NOMO-1 (cell line): ENCODE measurements at regions not wholly inside any gene's neighbourhood (a gene's known extent, or its start where the extent isn't known, plus 50 kb on each side); places are given as distances from the start of the nearest gene placed in this dataset.

Experiments used
- DNase-seq, 2 experiments: peaks; one replicate each; lab custom pipeline; 2025; ENCODE audit not compliant: unreplicated experiment in 2 of 2; lab: John Stamatoyannopoulos, UW

DNA sequence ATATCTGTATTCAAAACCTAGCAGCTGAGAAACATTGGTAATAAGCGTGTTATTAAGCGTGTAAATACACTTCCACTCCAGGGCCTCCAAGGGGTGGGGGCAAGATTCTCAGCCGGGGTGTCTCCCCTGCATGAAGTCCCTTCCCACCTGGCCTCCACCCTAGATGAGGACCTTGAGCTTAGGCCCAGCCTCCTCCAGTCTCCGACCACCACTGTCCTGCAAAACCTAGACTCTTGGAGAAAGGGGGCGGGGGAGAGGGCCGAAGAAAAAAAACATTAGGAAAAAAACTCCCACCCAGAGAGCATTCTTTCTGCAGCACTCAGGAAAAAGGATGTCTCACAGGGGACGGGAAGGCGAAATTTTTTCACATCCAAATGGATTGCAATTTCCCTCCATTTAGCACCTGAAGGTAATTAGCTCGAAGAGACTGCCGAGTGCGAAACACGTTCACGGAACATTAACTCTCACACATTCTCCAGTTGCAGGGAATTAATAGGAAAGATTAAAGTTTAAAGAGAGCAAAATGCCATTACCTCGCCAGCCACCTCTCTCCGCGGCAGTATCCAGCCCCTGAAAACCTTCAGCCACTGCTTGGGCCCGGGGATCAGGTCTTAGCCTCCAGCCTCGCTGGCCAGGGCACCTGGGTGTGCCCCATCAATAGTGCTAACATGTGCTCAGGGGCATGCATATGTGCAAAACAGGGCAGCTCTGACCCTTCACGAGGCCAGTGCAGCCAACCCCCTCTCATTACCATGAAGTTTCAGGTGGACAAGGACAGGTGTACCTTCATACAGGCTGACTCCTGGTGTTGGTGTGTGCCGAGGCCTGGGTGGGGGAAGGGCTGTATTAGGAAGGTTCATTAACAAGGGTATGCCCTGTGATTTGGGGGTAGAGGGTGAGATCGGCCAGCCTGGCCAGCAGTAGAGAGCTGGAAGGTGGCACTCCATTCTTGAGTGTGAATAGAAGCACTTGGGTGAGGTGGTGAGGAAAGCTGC, 77.2 kb downstream of the HIF1AN start:
- DNase-seq: no peak

DNA sequence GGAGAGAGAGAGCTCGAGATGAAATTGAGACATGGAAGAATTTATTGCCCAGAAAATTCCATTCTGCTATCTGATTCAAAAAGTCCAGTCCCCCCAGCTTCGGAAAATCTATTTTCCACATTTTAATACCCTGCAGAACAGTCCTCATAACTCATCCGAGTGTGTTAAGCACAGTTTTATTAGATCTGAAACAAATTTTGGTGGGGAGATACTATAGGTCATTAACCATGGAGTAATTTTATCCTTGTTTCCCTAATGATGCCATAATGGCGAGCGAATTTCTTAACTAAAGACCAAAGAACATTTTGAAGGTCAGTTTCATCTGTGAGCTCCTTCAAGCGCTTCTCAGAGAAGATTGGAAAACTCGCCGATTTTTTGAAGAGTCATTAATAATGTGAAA, 78.1 kb downstream of the HIF1AN start:
- DNase-seq: no peak

- DNase-seq: no peak
These were observed 78.8 kb downstream of the HIF1AN start for GRCh38 chr10:100614429-100615095.

DNA sequence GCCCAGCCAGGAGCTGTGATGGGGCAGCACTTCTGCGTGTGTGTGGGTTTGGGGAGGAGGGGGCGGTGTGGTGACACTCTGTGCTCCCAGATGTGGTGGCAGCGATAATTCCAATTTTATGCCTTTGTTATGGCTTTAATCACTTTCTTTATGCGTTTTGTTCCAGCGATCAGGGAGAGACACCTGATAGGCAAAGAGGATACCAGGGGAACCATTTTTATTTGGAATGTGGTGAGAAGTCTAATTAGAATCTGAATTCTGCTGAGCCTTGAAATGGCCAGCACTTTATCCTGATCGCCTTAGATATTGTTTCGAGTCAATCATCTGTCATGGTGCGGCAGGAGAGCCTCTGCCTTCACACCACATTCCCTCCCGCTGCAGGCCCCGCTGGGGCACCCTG, 79.5 kb downstream of the HIF1AN start:
- no peak for DNase-seq

- no peak for DNase-seq
These were observed 80.2 kb downstream of the HIF1AN start for GRCh38 chr10:100615908-100616307.

DNA sequence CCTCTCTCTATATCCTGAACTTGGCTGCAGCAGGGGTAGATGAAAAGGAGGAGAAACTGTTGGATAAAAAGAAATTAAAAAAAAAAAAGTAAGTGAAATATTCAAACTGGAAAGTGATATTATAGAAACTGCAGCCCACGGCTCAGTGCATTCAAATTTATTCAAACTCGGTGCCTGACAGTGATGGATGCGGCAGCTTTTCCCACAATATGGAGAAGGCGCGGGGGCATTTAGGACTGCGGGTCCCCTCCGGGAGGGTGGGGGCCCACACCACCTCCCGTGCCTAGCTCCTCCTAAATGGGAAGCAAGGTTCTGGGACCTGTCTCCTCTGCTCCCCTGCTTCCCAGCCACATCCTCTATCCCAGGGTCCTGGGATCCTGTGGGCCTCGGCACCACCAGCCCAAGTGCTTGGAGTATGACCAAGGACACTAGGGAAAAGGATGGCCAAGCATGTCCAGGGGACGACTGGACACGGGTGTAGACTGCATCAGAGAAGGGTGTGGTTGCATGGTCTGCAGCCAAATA, 82.4 kb downstream of the HIF1AN start:
- no peak for DNase-seq

DNA sequence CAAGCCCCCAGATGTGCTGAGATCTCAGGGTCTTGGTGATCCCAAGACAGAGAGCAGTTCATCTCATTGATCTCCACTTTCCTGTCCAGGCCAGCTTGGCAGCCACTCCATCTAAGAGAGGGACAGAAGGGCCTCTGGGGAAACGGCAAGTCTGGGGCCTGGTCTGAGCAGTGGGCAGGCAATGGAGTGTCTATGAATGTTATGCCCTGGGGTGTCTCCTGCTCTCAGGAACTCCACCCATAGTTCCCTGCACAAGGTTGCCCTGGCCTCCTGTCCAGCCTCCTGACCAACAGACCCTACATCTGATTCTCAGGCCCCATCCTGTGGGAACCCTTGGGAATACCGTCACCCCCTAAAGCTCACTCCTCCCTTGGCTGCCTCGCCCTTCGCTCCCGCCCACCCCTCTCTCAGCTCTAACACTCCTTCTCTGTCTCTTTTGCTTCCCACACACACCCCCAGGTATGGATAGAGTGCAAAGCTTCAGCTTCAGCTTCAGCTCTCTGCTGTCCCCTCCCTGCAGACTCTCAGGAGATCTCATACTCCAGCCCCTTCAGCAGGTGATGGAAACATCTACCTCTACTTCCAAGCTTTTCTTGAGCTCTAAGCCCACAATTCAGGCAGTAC, 83.0 kb downstream of the HIF1AN start:
- no peak for DNase-seq

DNA sequence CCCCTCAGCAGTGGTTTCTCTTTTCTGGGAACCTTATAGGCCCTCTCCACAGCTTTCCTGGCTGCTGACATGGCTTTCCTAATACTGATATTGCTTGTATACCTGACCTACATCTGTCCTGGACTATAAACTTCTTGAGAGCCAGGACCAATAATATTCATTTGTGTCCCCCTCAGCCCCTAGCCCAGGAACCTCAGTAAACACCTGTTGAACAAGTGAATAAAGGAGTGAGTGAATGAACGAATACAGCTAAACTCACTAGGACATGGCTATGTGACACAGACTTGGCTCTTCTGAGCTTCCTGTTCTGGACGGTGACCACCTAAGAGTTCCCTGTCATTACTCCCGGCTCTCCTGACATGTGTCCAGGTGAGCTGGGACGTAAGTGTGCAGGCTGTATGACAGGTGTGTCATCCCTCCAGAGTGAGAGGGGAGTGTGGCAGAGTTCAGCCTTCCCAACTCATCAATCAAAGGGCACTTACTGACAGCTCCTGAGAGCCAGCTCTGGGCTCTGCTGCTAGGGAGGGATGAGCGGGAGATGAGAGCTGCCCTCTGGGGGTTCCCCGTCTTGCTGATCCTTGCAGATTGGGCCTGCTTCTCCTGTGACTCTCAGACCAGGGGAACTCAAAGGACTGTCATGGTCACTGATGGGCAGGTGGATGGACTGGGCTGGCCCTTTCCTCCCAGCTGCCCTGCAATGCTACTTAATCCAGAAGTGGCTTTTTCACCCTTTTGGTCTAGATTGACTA, 84.5 kb downstream of the HIF1AN start:
- no peak for DNase-seq

GRCh38 chr10:100621360-100622205, 85.8 kb downstream of the HIF1AN start:
- DNase-seq: no peak

GRCh38 chr10:100622946-100623345, 87.2 kb downstream of the HIF1AN start:
- DNase-seq: no peak

GRCh38 chr10:100623521-100624230, 87.9 kb downstream of the HIF1AN start:
- no peak for DNase-seq

- no peak for DNase-seq
These were observed 88.6 kb downstream of the HIF1AN start for GRCh38 chr10:100624298-100624697.

DNA sequence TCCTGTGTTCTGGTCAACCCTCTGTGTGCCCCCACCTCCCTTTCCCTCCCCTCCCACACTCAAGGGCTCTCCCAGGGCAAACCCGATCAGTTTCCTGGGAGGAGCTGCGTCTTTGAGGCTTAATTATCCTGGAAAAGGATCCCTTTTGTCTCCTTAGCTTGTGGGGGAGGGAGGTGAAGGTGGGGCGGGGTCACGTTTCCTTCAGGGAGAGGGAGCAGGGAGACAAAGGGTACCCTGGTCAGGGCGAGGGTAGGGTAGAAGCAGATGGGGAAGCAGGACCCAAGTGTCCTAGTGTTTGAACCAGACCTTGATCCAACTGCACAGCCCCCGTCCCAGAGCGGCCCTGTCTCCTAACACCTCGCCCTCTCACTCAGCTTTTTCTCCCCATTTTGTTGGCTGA, 90.1 kb downstream of the HIF1AN start:
- no peak for DNase-seq

DNA sequence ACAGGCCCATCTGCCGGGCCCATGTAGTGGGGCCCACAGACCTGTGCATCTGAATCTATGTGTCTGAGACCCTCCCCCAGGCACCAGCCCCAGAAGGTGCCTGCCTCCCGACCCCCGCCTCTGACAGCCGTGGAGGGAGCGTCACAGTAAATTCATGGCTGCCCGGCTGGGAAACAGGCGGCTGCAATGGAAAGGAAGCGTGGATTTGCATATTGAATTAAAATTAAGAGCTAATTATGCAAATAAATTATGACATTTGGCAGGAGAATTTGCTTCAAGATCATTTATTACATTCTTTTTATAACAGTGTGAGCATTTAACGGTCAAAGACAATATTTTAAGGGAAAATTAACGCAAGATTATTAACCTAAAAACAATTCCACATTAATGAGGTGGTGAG, 92.3 kb downstream of the HIF1AN start:
- DNase-seq: no peak

DNA sequence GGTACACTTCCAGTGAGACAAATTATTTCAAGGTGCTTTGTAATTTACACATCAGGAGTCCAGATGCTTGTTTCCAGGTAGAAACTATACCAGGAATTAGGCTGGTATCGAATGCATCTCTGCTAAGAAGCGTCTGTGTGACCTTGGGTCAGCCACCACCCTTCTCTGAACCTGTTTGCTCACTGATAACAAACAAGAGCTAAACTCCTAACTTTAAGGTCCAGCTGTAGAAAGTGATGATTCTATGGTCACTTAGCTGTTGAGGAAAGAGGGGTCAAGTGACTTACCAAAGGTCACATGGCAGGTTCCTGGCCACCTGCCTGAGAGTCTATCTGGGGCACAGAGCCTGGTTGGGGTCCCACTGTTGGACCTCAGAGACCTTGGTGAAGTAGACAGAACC, 95.4 kb downstream of the HIF1AN start:
- no peak for DNase-seq

GRCh38 chr10:100632027-100632426, 96.3 kb downstream of the HIF1AN start:
- no peak for DNase-seq

- DNase-seq: no peak
These were observed 98.3 kb downstream of the HIF1AN start for GRCh38 chr10:100634034-100634433.

- no peak for DNase-seq
These were observed 101.3 kb downstream of the HIF1AN start for GRCh38 chr10:100636848-100637553.
